GM23338 (cell line): ENCODE measurements at regions not wholly inside any gene's neighbourhood (a gene's known extent, or its start where the extent isn't known, plus 50 kb on each side); places are given as distances from the start of the nearest gene placed in this dataset.

Experiments
- ATAC-seq: fragments of 200-7000 bp; cut with Tn5 transposase; 3 replicates; pipeline ENCODE4 v1.9.1; 2020
- DNase-seq: peaks from one replicate; pipeline ENCODE4 v3.0.0-alpha.2; 2015; ENCODE audit warnings: low spot score
- H2AFZ ChIP-seq: fragments of 200-600 bp; sonication (generic); 2 replicates; pipeline ENCODE4 v1.8.0; 2016; ENCODE audit warnings: antibody characterized with exemption, mild to moderate bottlenecking, moderate library complexity
- H3F3A ChIP-seq: fragments of 200-600 bp; sonication (generic); replicated peaks from 2 replicates; pipeline ENCODE4 v1.8.0; 2017; ENCODE audit warnings: antibody characterized with exemption, mixed run types, low read depth
- H3K27ac ChIP-seq: fragments of 200-600 bp; sonication (generic); 2 replicates; pipeline ENCODE4 v1.6.1; 2016; ENCODE audit warnings: low read depth
- H3K27me3 ChIP-seq: fragments of 200-600 bp; sonication (generic); 2 replicates; pipeline ENCODE4 v1.8.0; 2016; ENCODE audit warnings: mild to moderate bottlenecking, mixed run types, moderate library complexity; ENCODE audit not compliant: insufficient read depth
- H3K36me3 ChIP-seq: fragments of 200-600 bp; sonication (generic); 2 replicates; pipeline ENCODE4 v1.8.0; 2016; ENCODE audit warnings: mild to moderate bottlenecking; ENCODE audit not compliant: insufficient read depth
- H3K4me1 ChIP-seq: fragments of 200-600 bp; sonication (generic); 2 replicates; pipeline ENCODE4 v1.8.0; 2016; ENCODE audit warnings: mild to moderate bottlenecking, moderate library complexity; ENCODE audit not compliant: insufficient read depth
- H3K4me2 ChIP-seq: fragments of 200-600 bp; sonication (generic); 2 replicates; pipeline ENCODE4 v1.7.1; 2017; ENCODE audit warnings: mixed run types
- H3K4me3 ChIP-seq: fragments of 200-600 bp; sonication (generic); 2 replicates; pipeline ENCODE4 v1.6.1; 2016; ENCODE audit warnings: mixed run types
- H3K79me2 ChIP-seq: fragments of 200-600 bp; sonication (generic); replicated peaks from 2 replicates; pipeline ENCODE4 v1.8.0; 2017; ENCODE audit warnings: mild to moderate bottlenecking; ENCODE audit not compliant: insufficient read depth
- H3K9me2 ChIP-seq: fragments of 200-600 bp; sonication (generic); 2 replicates; pipeline ENCODE4 v1.8.0; 2017; ENCODE audit not compliant: insufficient read depth
- H4K20me1 ChIP-seq: fragments of 200-600 bp; sonication (generic); replicated peaks from 2 replicates; pipeline ENCODE4 v1.8.0; 2017; ENCODE audit warnings: mild to moderate bottlenecking; ENCODE audit not compliant: insufficient read depth
- H3K27ac Mint-ChIP-seq: 2 replicates; pipeline ENCODE4 v1.8.0; 2020; ENCODE audit warnings: inconsistent platforms, mild to moderate bottlenecking, moderate library complexity, mixed read lengths
- H3K27me3 Mint-ChIP-seq: 3 replicates; pipeline ENCODE4 v1.8.0; 2022; ENCODE audit warnings: low read depth, mild to moderate bottlenecking, moderate library complexity, mixed read lengths, inconsistent platforms; ENCODE audit not compliant: insufficient read depth, poor library complexity
- H3K36me3 Mint-ChIP-seq: 3 replicates; pipeline ENCODE4 v1.8.0; 2021; ENCODE audit warnings: low read depth, mild to moderate bottlenecking, inconsistent platforms, moderate library complexity, mixed read lengths
- H3K4me1 Mint-ChIP-seq: 3 replicates; pipeline ENCODE4 v1.8.0; 2020; ENCODE audit warnings: mild to moderate bottlenecking, inconsistent platforms, mixed read lengths
- H3K4me3 Mint-ChIP-seq: 3 replicates; pipeline ENCODE4 v1.8.0; 2021; ENCODE audit warnings: moderate library complexity, mild to moderate bottlenecking, inconsistent platforms, mixed read lengths
- H3K9me3 Mint-ChIP-seq: 3 replicates; pipeline ENCODE4 v1.8.0; 2020; ENCODE audit warnings: moderate library complexity, mild to moderate bottlenecking, inconsistent platforms, mixed read lengths
- CREB1 ChIP-seq: fragments of 250-450 bp; sonication (Bioruptor Pico); IDR thresholded peaks from 2 replicates; pipeline ENCODE4 v1.5.0; 2020; ENCODE audit warnings: low read depth, mild to moderate bottlenecking, moderate library complexity
- CTCF ChIP-seq, 2 experiments: fragments of 200-600 bp in 1 of 2; sonication (generic) in 1 of 2; conservative IDR thresholded peaks; 2 replicates each; pipeline versions ENCODE4 v1.5.1 to v1.6.1; 2016 to 2017; ENCODE audit warnings: antibody characterized with exemption in 2 of 2, low read depth in 2 of 2, mild to moderate bottlenecking in 2 of 2, moderate library complexity in 1 of 2
- EZH2 ChIP-seq: fragments of 200-600 bp; sonication (generic); IDR thresholded peaks from one replicate; pipeline ENCODE4 v1.8.0; 2017; ENCODE audit warnings: antibody characterized with exemption, mild to moderate bottlenecking, low read depth; ENCODE audit not compliant: unreplicated experiment
- EZH2phosphoT487 ChIP-seq: fragments of 200-600 bp; sonication (generic); IDR thresholded peaks from one replicate; pipeline ENCODE4 v1.8.1; 2018; ENCODE audit warnings: antibody characterized with exemption; ENCODE audit not compliant: unreplicated experiment
- JUNB ChIP-seq: IDR thresholded peaks from one replicate; pipeline ENCODE4 v1.6.1; 2016; ENCODE audit warnings: antibody characterized with exemption; ENCODE audit not compliant: unreplicated experiment
- NANOG ChIP-seq: IDR thresholded peaks from 2 replicates; pipeline ENCODE4 v1.6.1; 2016; ENCODE audit warnings: antibody characterized with exemption, borderline replicate concordance
- POLR2AphosphoS5 ChIP-seq: IDR thresholded peaks from 2 replicates; pipeline ENCODE4 v1.6.1; 2016; ENCODE audit warnings: antibody characterized with exemption, low read depth
- STAT1 ChIP-seq: IDR thresholded peaks from one replicate; pipeline ENCODE4 v1.6.1; 2016; ENCODE audit warnings: antibody characterized with exemption; ENCODE audit not compliant: unreplicated experiment
- ZNF114 ChIP-seq: fragments of 250-450 bp; sonication (Bioruptor Pico); IDR thresholded peaks from 2 replicates; pipeline ENCODE4 v1.5.0; 2020; ENCODE audit warnings: mild to moderate bottlenecking, moderate library complexity
- ZNF331 ChIP-seq: fragments of 250-450 bp; sonication (Bioruptor Pico); IDR thresholded peaks from 2 replicates; pipeline ENCODE4 v1.5.0; 2020; ENCODE audit warnings: low read depth, mild to moderate bottlenecking, moderate library complexity
- TF ChIP-seq, protein P1 (sequence below): IDR thresholded peaks from one replicate; pipeline ENCODE4 v1.6.1; 2018; ENCODE audit warnings: antibody characterized with exemption; ENCODE audit not compliant: unreplicated experiment
- TF ChIP-seq, protein P2 (sequence below): fragments of 250-450 bp; sonication (Bioruptor Pico); IDR thresholded peaks from 2 replicates; pipeline ENCODE4 v1.5.0; 2020; ENCODE audit warnings: mild to moderate bottlenecking, moderate library complexity
- TF ChIP-seq, protein P3 (sequence below): IDR thresholded peaks from 2 replicates; pipeline ENCODE4 v1.6.1; 2016; ENCODE audit warnings: antibody characterized with exemption

DNA sequence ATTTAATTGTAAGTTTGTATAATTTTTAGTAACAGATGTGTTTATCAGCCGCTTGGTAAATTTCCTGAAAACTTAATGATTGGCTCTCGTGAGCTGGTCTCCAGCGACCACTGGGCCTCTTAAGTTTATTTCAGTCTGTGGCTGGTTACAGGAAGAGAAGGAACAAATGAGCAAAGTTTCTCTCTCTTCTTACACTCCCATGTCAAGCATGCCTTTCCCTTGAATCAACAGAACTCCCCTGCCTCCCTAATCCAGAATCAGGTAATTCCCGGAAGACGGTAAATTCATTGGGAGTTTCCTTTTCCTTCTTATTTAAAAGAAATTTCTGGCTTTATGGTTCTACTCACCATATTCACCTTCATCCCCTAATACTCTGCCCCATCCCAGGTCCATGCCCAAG lies 52.5 kb upstream of the POMP start:
- Mint-ChIP-seq H3K4me1 (peaks cover 6% of the 10 kb centered on the region), H3K4me3 (no peak overlapping the region), H3K27me3 (no peaks in the 10 kb centered on the region), H3K9me3 (no peaks in the 10 kb centered on the region), H3K27ac (no peak overlapping the region), H3K36me3 (no peaks in the 10 kb centered on the region)
- Histone ChIP-seq H3K4me3 (no peak overlapping the region), H2AFZ (peak overlapping the region; percentile 72; the same call in 1 of the 2 replicates), H3K27me3 (no peaks in the 10 kb centered on the region), H3K9me2 (no peaks in the 10 kb centered on the region), H3K4me2 (no peak overlapping the region), H3K36me3 (no peaks in the 10 kb centered on the region), H3F3A (no peaks in the 10 kb centered on the region), H3K79me2 (no peaks in the 10 kb centered on the region), H4K20me1 (no peaks in the 10 kb centered on the region), H3K27ac (no peak overlapping the region), H3K4me1 (no peaks in the 10 kb centered on the region)
- no peak for DNase-seq
- TF ChIP-seq POLR2AphosphoS5 (no peak), EZH2phosphoT487 (no peak), STAT1 (no peak), EZH2 (no peak), CTCF (conservative IDR thresholded peaks at IDR 0.05; ENCODE audit: low read depth in 2 of 2) (no peak), CREB1 (CRISPR knock-in tag) (no peak), NANOG (no peak), ZNF114 (CRISPR knock-in tag) (no peak), JUNB (no peak), ZNF331 (CRISPR knock-in tag) (no peak)
- TF ChIP-seq, protein P1, sequence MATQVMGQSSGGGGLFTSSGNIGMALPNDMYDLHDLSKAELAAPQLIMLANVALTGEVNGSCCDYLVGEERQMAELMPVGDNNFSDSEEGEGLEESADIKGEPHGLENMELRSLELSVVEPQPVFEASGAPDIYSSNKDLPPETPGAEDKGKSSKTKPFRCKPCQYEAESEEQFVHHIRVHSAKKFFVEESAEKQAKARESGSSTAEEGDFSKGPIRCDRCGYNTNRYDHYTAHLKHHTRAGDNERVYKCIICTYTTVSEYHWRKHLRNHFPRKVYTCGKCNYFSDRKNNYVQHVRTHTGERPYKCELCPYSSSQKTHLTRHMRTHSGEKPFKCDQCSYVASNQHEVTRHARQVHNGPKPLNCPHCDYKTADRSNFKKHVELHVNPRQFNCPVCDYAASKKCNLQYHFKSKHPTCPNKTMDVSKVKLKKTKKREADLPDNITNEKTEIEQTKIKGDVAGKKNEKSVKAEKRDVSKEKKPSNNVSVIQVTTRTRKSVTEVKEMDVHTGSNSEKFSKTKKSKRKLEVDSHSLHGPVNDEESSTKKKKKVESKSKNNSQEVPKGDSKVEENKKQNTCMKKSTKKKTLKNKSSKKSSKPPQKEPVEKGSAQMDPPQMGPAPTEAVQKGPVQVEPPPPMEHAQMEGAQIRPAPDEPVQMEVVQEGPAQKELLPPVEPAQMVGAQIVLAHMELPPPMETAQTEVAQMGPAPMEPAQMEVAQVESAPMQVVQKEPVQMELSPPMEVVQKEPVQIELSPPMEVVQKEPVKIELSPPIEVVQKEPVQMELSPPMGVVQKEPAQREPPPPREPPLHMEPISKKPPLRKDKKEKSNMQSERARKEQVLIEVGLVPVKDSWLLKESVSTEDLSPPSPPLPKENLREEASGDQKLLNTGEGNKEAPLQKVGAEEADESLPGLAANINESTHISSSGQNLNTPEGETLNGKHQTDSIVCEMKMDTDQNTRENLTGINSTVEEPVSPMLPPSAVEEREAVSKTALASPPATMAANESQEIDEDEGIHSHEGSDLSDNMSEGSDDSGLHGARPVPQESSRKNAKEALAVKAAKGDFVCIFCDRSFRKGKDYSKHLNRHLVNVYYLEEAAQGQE = no peak
- TF ChIP-seq, protein P2, sequence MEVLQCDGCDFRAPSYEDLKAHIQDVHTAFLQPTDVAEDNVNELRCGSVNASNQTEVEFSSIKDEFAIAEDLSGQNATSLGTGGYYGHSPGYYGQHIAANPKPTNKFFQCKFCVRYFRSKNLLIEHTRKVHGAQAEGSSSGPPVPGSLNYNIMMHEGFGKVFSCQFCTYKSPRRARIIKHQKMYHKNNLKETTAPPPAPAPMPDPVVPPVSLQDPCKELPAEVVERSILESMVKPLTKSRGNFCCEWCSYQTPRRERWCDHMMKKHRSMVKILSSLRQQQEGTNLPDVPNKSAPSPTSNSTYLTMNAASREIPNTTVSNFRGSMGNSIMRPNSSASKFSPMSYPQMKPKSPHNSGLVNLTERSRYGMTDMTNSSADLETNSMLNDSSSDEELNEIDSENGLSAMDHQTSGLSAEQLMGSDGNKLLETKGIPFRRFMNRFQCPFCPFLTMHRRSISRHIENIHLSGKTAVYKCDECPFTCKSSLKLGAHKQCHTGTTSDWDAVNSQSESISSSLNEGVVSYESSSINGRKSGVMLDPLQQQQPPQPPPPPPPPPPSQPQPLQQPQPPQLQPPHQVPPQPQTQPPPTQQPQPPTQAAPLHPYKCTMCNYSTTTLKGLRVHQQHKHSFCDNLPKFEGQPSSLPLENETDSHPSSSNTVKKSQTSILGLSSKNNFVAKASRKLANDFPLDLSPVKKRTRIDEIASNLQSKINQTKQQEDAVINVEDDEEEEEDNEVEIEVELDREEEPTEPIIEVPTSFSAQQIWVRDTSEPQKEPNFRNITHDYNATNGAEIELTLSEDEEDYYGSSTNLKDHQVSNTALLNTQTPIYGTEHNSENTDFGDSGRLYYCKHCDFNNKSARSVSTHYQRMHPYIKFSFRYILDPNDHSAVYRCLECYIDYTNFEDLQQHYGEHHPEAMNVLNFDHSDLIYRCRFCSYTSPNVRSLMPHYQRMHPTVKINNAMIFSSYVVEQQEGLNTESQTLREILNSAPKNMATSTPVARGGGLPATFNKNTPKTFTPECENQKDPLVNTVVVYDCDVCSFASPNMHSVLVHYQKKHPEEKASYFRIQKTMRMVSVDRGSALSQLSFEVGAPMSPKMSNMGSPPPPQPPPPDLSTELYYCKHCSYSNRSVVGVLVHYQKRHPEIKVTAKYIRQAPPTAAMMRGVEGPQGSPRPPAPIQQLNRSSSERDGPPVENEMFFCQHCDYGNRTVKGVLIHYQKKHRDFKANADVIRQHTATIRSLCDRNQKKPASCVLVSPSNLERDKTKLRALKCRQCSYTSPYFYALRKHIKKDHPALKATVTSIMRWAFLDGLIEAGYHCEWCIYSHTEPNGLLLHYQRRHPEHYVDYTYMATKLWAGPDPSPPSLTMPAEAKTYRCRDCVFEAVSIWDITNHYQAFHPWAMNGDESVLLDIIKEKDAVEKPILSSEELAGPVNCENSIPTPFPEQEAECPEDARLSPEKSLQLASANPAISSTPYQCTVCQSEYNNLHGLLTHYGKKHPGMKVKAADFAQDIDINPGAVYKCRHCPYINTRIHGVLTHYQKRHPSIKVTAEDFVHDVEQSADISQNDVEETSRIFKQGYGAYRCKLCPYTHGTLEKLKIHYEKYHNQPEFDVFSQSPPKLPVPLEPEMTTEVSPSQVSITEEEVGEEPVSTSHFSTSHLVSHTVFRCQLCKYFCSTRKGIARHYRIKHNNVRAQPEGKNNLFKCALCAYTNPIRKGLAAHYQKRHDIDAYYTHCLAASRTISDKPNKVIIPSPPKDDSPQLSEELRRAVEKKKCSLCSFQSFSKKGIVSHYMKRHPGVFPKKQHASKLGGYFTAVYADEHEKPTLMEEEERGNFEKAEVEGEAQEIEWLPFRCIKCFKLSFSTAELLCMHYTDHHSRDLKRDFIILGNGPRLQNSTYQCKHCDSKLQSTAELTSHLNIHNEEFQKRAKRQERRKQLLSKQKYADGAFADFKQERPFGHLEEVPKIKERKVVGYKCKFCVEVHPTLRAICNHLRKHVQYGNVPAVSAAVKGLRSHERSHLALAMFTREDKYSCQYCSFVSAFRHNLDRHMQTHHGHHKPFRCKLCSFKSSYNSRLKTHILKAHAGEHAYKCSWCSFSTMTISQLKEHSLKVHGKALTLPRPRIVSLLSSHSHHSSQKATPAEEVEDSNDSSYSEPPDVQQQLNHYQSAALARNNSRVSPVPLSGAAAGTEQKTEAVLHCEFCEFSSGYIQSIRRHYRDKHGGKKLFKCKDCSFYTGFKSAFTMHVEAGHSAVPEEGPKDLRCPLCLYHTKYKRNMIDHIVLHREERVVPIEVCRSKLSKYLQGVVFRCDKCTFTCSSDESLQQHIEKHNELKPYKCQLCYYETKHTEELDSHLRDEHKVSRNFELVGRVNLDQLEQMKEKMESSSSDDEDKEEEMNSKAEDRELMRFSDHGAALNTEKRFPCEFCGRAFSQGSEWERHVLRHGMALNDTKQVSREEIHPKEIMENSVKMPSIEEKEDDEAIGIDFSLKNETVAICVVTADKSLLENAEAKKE (CRISPR knock-in tag) = no peak
- TF ChIP-seq, protein P3, sequence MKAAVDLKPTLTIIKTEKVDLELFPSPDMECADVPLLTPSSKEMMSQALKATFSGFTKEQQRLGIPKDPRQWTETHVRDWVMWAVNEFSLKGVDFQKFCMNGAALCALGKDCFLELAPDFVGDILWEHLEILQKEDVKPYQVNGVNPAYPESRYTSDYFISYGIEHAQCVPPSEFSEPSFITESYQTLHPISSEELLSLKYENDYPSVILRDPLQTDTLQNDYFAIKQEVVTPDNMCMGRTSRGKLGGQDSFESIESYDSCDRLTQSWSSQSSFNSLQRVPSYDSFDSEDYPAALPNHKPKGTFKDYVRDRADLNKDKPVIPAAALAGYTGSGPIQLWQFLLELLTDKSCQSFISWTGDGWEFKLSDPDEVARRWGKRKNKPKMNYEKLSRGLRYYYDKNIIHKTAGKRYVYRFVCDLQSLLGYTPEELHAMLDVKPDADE = no peak
- no peak for ATAC-seq
